ENCODE measurements at regions not wholly inside any gene's neighbourhood (a gene's known extent, or its start where the extent isn't known, plus 50 kb on each side); places are given as distances from the start of the nearest gene placed in this dataset.

DNA sequence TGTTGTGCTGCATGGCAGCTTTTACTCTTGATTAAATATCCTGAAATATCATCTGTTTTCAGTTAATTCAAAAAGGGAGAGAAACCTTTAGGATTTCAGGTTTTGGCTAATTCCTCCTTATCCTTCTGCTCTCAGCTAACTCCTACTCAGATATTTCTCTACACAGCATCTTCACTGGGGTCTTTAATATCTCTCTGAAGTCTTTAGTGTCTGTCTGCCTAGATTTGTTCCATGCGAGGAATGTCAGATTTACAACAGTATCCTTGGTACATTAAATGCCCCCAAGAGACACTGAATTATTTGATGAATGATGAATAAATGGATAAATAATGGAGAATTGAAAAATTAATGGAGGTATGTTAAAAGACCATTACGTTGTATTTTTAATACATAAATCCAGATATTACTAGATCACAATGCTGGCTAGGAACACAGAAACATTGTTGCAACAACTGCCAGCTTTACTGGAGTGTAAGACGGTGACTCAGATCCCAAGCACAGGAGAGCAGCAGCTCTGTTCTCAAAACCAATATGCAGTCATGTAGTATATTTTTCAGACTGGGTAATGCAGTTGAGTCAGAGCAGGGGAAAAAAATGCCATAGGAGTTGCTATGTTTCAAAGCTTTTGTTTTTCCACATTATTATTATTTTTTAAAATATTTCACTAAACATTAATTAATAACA, 388.0 kb upstream of the SYT4 start:
- TF ChIP-seq, protein P1, sequence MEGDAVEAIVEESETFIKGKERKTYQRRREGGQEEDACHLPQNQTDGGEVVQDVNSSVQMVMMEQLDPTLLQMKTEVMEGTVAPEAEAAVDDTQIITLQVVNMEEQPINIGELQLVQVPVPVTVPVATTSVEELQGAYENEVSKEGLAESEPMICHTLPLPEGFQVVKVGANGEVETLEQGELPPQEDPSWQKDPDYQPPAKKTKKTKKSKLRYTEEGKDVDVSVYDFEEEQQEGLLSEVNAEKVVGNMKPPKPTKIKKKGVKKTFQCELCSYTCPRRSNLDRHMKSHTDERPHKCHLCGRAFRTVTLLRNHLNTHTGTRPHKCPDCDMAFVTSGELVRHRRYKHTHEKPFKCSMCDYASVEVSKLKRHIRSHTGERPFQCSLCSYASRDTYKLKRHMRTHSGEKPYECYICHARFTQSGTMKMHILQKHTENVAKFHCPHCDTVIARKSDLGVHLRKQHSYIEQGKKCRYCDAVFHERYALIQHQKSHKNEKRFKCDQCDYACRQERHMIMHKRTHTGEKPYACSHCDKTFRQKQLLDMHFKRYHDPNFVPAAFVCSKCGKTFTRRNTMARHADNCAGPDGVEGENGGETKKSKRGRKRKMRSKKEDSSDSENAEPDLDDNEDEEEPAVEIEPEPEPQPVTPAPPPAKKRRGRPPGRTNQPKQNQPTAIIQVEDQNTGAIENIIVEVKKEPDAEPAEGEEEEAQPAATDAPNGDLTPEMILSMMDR (IDR thresholded peaks at IDR 0.05; ENCODE audit: low read depth, low read length) = no peak
- H3K4me3 ChIP-seq (ENCODE audit: low read depth, low read length) = no peak overlapping the region
- peak; percentile 91 for DNase-seq (ENCODE audit: low read depth, low spot score)
- in situ Hi-C loops (cut with HindIII; ENCODE audit: low sequenced_read_pairs) = no loop called here

DNA sequence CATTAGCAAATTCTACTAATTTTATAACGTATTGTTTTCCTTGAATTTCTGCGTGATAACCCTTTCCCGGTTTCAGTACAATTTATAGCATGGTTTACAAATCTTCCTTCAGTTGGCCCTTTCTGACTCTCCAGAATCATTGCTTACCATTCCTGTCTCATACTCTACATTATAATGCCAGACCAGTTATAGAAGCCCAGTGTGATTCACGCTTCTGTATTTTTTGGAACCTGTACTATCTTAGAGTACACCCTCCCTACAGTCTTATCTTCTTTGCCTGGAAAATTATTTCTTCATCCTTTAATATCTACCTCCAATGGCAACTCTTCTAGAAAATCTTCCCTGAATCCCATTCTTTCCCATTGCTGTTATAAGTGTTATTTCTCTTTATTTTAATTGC, 391.6 kb upstream of the SYT4 start:
- no peak overlapping the region for H3K4me3 ChIP-seq (ENCODE audit: low read depth, low read length)
- in situ Hi-C loops (cut with HindIII; ENCODE audit: low sequenced_read_pairs) = no loop called here
- DNase-seq (ENCODE audit: low read depth, low spot score) = no peak
- TF ChIP-seq, protein P1 (IDR thresholded peaks at IDR 0.05; ENCODE audit: low read depth, low read length) = no peak

DNA sequence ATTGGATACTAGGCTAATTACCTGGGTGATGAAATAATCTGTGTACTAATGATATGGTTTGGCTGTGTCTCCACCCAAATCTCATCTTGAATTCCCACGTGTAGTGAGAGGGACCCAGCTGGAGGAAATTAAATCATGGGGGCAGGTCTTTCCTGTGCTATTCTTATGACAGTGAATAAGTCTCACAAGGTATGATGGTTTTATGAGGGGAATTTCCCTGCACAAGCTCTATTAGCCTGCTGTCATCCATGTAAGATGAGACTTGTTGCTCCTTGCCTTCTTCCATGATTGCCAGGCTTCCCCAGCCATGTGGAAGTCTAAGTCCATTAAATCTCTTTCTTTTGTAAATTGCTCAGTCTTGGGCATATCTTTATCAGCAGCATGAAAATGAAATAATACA, 394.1 kb upstream of the SYT4 start:
- no peak for DNase-seq (ENCODE audit: low read depth, low spot score)
- TF ChIP-seq, protein P1 (IDR thresholded peaks at IDR 0.05; ENCODE audit: low read depth, low read length) = no peak

DNA sequence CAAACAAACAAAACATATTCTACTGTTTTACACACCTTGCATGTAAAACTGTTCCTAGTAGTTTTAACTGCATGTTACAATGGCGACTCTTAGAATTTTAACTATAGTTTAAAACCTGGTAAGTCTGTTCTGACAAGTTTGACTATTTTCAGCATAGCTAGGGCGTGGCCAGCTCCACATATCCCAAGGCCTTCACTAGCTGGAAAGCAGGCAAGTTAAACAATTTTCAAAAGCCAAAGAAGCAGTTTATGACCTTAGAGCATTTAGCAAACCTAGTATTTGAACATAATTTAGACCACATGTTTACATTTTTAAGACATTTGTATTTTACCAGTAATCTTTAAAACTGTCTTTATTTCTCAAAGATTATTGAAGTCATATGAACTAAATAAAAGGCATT, 402.8 kb upstream of the SYT4 start:
- DNase-seq (ENCODE audit: low read depth, low spot score) = no peak
- in situ Hi-C loops (cut with HindIII; ENCODE audit: low sequenced_read_pairs) = no loop called here
- TF ChIP-seq, protein P1 (IDR thresholded peaks at IDR 0.05; ENCODE audit: low read depth, low read length) = no peak
- H3K4me3 ChIP-seq (ENCODE audit: low read depth, low read length) = no peak overlapping the region

More for the DNA sequence above, 394.1 kb upstream of the SYT4 start:
- in situ Hi-C loops (cut with HindIII; ENCODE audit: low sequenced_read_pairs) = no loop called here
- no peak overlapping the region for H3K4me3 ChIP-seq (ENCODE audit: low read depth, low read length)

DNA sequence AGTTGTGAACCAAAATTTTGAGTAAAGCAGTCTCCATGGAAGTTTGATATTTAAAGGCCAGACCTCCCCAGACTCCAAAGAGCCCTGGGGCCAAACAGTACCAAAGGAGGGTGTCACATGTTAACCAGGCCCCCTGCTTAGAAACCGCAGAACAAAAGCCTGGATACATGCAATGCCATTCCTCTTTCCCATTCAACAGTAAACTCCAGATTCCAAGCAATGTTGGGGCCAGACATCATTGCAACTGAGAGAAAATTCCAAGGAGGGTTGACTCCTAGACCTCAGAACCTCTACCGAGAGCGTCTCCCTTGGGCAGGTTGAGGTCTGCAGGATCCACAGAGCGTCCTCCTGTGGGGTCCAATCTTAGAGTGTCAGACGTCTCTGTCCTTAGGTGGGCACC, 404.4 kb upstream of the SYT4 start:
- in situ Hi-C loops (cut with HindIII; ENCODE audit: low sequenced_read_pairs) = no loop called here
- no peak overlapping the region for H3K4me3 ChIP-seq (ENCODE audit: low read depth, low read length)
- TF ChIP-seq, protein P1 (IDR thresholded peaks at IDR 0.05; ENCODE audit: low read depth, low read length) = no peak
- no peak for DNase-seq (ENCODE audit: low read depth, low spot score)

DNA sequence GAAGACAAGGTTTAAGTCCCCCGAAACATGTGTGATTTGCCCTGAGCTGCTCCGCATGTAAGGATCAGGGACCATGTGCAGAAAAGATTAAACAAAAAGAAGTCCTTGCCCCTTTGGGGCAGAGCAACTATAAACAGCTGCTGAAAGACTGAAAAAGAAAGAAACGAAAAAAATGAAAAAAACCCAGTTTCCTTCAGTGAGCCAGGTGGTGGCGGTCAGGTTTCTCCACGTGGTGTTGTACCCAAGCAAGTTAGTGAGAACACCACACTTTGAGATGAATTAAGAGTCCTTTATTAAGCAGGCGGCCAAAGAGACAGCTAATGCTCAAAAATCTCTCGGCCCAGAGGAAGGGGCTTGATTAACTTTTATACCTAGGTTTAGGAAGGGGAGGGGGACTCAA, 404.9 kb upstream of the SYT4 start:
- TF ChIP-seq, protein P1 (IDR thresholded peaks at IDR 0.05; ENCODE audit: low read depth, low read length) = no peak
- DNase-seq (ENCODE audit: low read depth, low spot score) = no peak
- in situ Hi-C loops (cut with HindIII; ENCODE audit: low sequenced_read_pairs) = no loop called here
- no peak overlapping the region for H3K4me3 ChIP-seq (ENCODE audit: low read depth, low read length)

Measured in astrocyte of the spinal cord (primary cell).